H9 (cell line): ENCODE measurements at regions not wholly inside any gene's neighbourhood (a gene's known extent, or its start where the extent isn't known, plus 50 kb on each side); places are given as distances from the start of the nearest gene placed in this dataset.

Experiments
- DNase-seq: peaks from one replicate; pipeline ENCODE4 v3.0.0-alpha.2; 2017
- H2AFZ ChIP-seq: one replicate; pipeline ENCODE4 v1.6.1; 2013; ENCODE audit warnings: mild to moderate bottlenecking, low read length, control low read depth, moderate library complexity
- H2AK5ac ChIP-seq: 2 replicates; pipeline ENCODE4 v1.6.1; 2013; ENCODE audit warnings: low read length, control low read depth, mixed read lengths; ENCODE audit not compliant: insufficient read length
- H2BK120ac ChIP-seq: one replicate; pipeline ENCODE4 v1.6.1; 2013; ENCODE audit warnings: low read depth, mild to moderate bottlenecking, low read length, control low read depth, inconsistent platforms; ENCODE audit not compliant: poor library complexity, severe bottlenecking
- H2BK12ac ChIP-seq: 2 replicates; pipeline ENCODE4 v1.6.1; 2013; ENCODE audit warnings: low read length, control low read depth, mixed read lengths, low read depth; ENCODE audit not compliant: insufficient read length
- H2BK15ac ChIP-seq: 2 replicates; pipeline ENCODE4 v1.6.1; 2013; ENCODE audit warnings: low read depth, low read length, control low read depth
- H2BK20ac ChIP-seq: one replicate; pipeline ENCODE4 v1.6.1; 2013; ENCODE audit warnings: low read depth, mild to moderate bottlenecking, low read length, control low read depth, inconsistent platforms; ENCODE audit not compliant: poor library complexity, severe bottlenecking
- H2BK5ac ChIP-seq: 2 replicates; pipeline ENCODE4 v1.6.1; 2013; ENCODE audit warnings: low read length, control low read depth, mixed read lengths; ENCODE audit not compliant: insufficient read length
- H3K14ac ChIP-seq: 2 replicates; pipeline ENCODE4 v1.6.1; 2013; ENCODE audit warnings: low read length, control low read depth; ENCODE audit not compliant: insufficient read depth
- H3K18ac ChIP-seq: 2 replicates; pipeline ENCODE4 v1.6.1; 2013; ENCODE audit warnings: low read depth, mild to moderate bottlenecking, mixed read lengths, low read length, control low read depth; ENCODE audit not compliant: insufficient read length
- H3K23ac ChIP-seq: 2 replicates; pipeline ENCODE4 v1.6.1; 2013; ENCODE audit warnings: low read length, control low read depth, mixed read lengths, low read depth; ENCODE audit not compliant: insufficient read length
- H3K23me2 ChIP-seq: 2 replicates; pipeline ENCODE4 v1.6.1; 2013; ENCODE audit warnings: low read depth, mild to moderate bottlenecking, mixed read lengths, low read length, control low read depth; ENCODE audit not compliant: insufficient read length, poor library complexity, severe bottlenecking
- H3K27ac ChIP-seq: 2 replicates; pipeline ENCODE4 v1.5.1; 2013; ENCODE audit warnings: low read length, control low read depth, mixed read lengths, low read depth; ENCODE audit not compliant: insufficient read length
- H3K27me3 ChIP-seq: 2 replicates; pipeline ENCODE4 v1.6.1; 2013; ENCODE audit warnings: low read length, control low read depth, inconsistent platforms; ENCODE audit not compliant: insufficient read depth
- H3K4ac ChIP-seq: 2 replicates; pipeline ENCODE4 v1.6.1; 2013; ENCODE audit warnings: low read depth, mild to moderate bottlenecking, control low read depth, inconsistent platforms, low read length, moderate library complexity
- H3K4me1 ChIP-seq: 2 replicates; pipeline ENCODE4 v1.6.1; 2013; ENCODE audit warnings: low read length, control low read depth, inconsistent platforms; ENCODE audit not compliant: insufficient read depth
- H3K4me2 ChIP-seq: 2 replicates; pipeline ENCODE4 v1.6.1; 2013; ENCODE audit warnings: low read length, control low read depth, mixed read lengths; ENCODE audit not compliant: insufficient read length, insufficient read depth
- H3K56ac ChIP-seq: 2 replicates; pipeline ENCODE4 v1.6.1; 2013; ENCODE audit warnings: low read depth, mild to moderate bottlenecking, mixed read lengths, low read length, control low read depth; ENCODE audit not compliant: insufficient read length
- H3K79me1 ChIP-seq: 2 replicates; pipeline ENCODE4 v1.6.1; 2013; ENCODE audit warnings: low read depth, mild to moderate bottlenecking, moderate library complexity, low read length, control low read depth, inconsistent platforms; ENCODE audit not compliant: insufficient read depth, poor library complexity, severe bottlenecking
- H3K79me2 ChIP-seq: 2 replicates; pipeline ENCODE4 v1.6.1; 2013; ENCODE audit warnings: low read length, control low read depth, inconsistent platforms; ENCODE audit not compliant: insufficient read depth
- H3K9ac ChIP-seq: 2 replicates; pipeline ENCODE4 v1.6.1; 2013; ENCODE audit warnings: low read length, control low read depth, mixed read lengths; ENCODE audit not compliant: insufficient read length; ENCODE audit errors: extremely low read depth
- H3K9me3 ChIP-seq: one replicate; pipeline ENCODE4 v1.6.1; 2013; ENCODE audit warnings: low read depth, low read length, inconsistent platforms; ENCODE audit not compliant: control insufficient read depth
- H3T11ph ChIP-seq: one replicate; pipeline ENCODE4 v1.6.1; 2013; ENCODE audit warnings: mild to moderate bottlenecking, low read length, control low read depth, inconsistent platforms
- H4K20me1 ChIP-seq: one replicate; pipeline ENCODE4 v1.6.1; 2013; ENCODE audit not compliant: control insufficient read depth, insufficient read length, insufficient read depth
- H4K5ac ChIP-seq: 2 replicates; pipeline ENCODE4 v1.6.1; 2013; ENCODE audit warnings: low read depth, mild to moderate bottlenecking, mixed read lengths, low read length, control low read depth; ENCODE audit not compliant: insufficient read length
- H4K8ac ChIP-seq: replicated peaks from 2 replicates; pipeline ENCODE4 v1.6.1; 2013; ENCODE audit warnings: low read length, control low read depth, mixed read lengths, low read depth; ENCODE audit not compliant: insufficient read length
- H4K91ac ChIP-seq: 2 replicates; pipeline ENCODE4 v1.6.1; 2013; ENCODE audit warnings: low read depth, mild to moderate bottlenecking, moderate library complexity, mixed read lengths, low read length, control low read depth; ENCODE audit not compliant: insufficient read length
- H3K27ac Mint-ChIP-seq, 3 experiments: 2 replicates in 2 of 3; 3 replicates in 1 of 3; pipeline ENCODE4 v1.8.0; 2020 to 2021; ENCODE audit warnings: mixed read lengths in 3 of 3, mild to moderate bottlenecking in 1 of 3, moderate library complexity in 1 of 3
- H3K27me3 Mint-ChIP-seq: 2 replicates; pipeline ENCODE4 v1.8.0; 2021; ENCODE audit warnings: low read depth, mild to moderate bottlenecking, moderate library complexity, mixed read lengths
- H3K36me3 Mint-ChIP-seq, 3 experiments: 2 replicates in 2 of 3; 3 replicates in 1 of 3; pipeline ENCODE4 v1.8.0; 2020 to 2021; ENCODE audit warnings: low read depth in 3 of 3, mixed read lengths in 3 of 3; ENCODE audit not compliant: insufficient read depth in 1 of 3
- H3K4me1 Mint-ChIP-seq, 2 experiments: 2 replicates each; pipeline ENCODE4 v1.8.0; 2020; ENCODE audit warnings: mixed read lengths in 2 of 2
- H3K4me3 Mint-ChIP-seq, 2 experiments: 2 replicates in 1 of 2; 3 replicates in 1 of 2; pipeline ENCODE4 v1.8.0; 2020 to 2021; ENCODE audit warnings: mild to moderate bottlenecking in 2 of 2, mixed read lengths in 2 of 2, moderate library complexity in 1 of 2
- H3K9me3 Mint-ChIP-seq, 2 experiments: 2 replicates in 1 of 2; 3 replicates in 1 of 2; pipeline ENCODE4 v1.8.0; 2020; ENCODE audit warnings: mild to moderate bottlenecking in 2 of 2, mixed read lengths in 2 of 2, moderate library complexity in 1 of 2
- CTCF ChIP-seq: fragments of 200-600 bp; sonication (generic); conservative IDR thresholded peaks from 3 replicates; pipeline ENCODE4 v1.8.0; 2021; ENCODE audit warnings: antibody characterized with exemption, mild to moderate bottlenecking
- WGBS: extraction: QIAGEN DNeasy Blood & Tissue Kit; methylation state at CpG from one replicate; pipeline ENCODE4 v1.1.7; 2013; ENCODE audit warnings: missing lambda C conversion rate, low lambda C conversion rate, mixed read lengths; ENCODE audit not compliant: insufficient read length; ENCODE audit errors: extremely low coverage; 5-methylcytosine and 5-hydroxymethylcytosine counted together

- H2BK15ac ChIP-seq = no peak overlapping the region
- H2BK5ac ChIP-seq = no peak overlapping the region
- H3K23me2 ChIP-seq = no peaks in the 10 kb centered on the region
- no peak overlapping the region for H3K18ac ChIP-seq
- H3K79me1 ChIP-seq = no peaks in the 10 kb centered on the region
- H3K56ac ChIP-seq = no peak overlapping the region
- H4K8ac ChIP-seq = no peak overlapping the region
- H2BK20ac ChIP-seq = no peak overlapping the region
- no peak overlapping the region for H3K4ac ChIP-seq
- no peak overlapping the region for H3K4me3 Mint-ChIP-seq
- no peak overlapping the region for H2AK5ac ChIP-seq
- H3K27ac ChIP-seq = no peak overlapping the region
- H4K91ac ChIP-seq = no peak overlapping the region
- H3K23ac ChIP-seq = no peak overlapping the region
- H3K4me2 ChIP-seq = no peak overlapping the region
- no peak overlapping the region for H4K5ac ChIP-seq
- no peaks in the 10 kb centered on the region for H4K20me1 ChIP-seq
- no peak overlapping the region for H3T11ph ChIP-seq
- no peaks in the 10 kb centered on the region for H3K27me3 ChIP-seq
- no peak overlapping the region for H3K9ac ChIP-seq
- no peak overlapping the region for H3K27ac Mint-ChIP-seq
- no peak for DNase-seq
- H3K9me3 ChIP-seq = no peaks in the 10 kb centered on the region
- peaks cover 44 to 53% of the 10 kb centered on the region in 2 experiments for H3K4me1 Mint-ChIP-seq
- no CpG with 5 or more reads among the region's 5 CpGs for WGBS
- peaks cover 0 to 10% (median 6%) of the 10 kb centered on the region in 3 experiments; a peak in 4 of 7 replicates for H3K36me3 Mint-ChIP-seq
- no peak overlapping the region for H3K14ac ChIP-seq
- H3K79me2 ChIP-seq = no peaks in the 10 kb centered on the region
- H3K9me3 Mint-ChIP-seq = peaks cover 2 to 46% of the 10 kb centered on the region in 2 experiments
- no peak for TF ChIP-seq CTCF
- no peaks in the 10 kb centered on the region for H3K27me3 Mint-ChIP-seq
- no peak overlapping the region for H2AFZ ChIP-seq
- H2BK12ac ChIP-seq = no peak overlapping the region
- H3K4me1 ChIP-seq = no peaks in the 10 kb centered on the region
- H2BK120ac ChIP-seq = no peak overlapping the region
Measured at GRCh38 chrX:43553257-43553656, 102.8 kb upstream of the MAOA start.
